ENCODE measurements at regions not wholly inside any gene's neighbourhood (a gene's known extent, or its start where the extent isn't known, plus 50 kb on each side); places are given as distances from the start of the nearest gene placed in this dataset.
"Not testable (repeated sequence)": the region's sequence is repeated elsewhere in the genome, so short reads cannot be mapped to it uniquely, and the experiment has no call there.

DNA sequence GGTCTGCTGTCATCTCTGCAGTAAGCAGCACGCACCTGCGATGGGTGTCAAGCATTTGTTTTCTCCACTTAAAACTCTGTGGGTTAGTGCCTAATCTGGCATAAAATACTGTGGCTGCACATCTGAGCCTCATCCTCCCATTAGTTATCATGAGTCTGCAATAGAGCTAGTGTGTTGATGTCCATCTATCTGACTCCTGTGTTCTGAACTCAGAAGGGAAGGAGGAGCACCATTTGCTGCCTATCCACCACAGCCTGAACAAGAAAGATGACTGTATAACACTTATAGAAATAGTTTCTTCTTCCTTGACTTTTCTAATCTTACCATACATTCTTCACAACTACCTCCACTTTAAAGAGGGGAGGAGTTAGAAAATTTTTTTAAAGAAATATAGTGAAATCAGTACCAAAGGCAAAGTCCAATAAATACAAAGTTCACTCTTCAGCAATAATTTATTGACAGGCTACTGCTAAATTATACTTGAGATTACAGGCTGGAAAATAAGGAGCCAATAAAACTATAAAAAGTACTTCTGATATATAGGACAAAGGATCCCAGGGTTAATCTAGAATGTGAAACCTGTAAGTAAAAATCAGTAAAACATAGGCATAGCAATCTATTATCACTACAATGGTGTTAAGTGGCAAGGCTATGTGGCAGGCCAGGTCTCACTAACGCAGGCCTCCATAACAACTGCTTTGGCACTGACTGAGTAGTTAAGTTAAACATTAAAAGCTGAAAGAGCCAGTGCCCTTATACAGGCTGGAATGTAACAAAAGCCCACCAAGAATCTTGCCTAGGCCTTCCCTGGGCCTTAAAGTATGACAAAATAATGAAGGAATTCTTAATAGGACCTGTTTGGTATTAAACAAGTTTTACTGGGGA is 70.2 kb downstream of the LGALS9C start:
- intact Hi-C loops (cut with DNase I); H3K36me3 ChIP-seq; H3K4me1 ChIP-seq; H3K4me3 ChIP-seq; H3K27me3 ChIP-seq; H3K9me3 ChIP-seq; H3K27ac ChIP-seq; ATAC-seq; DNase-seq: not testable (repeated sequence)
- 94% methylated on average over 2 to 3 of the region's 3 CpGs for WGBS, 2 donors

GRCh38 chr17:18557086-18557485 is 80.5 kb downstream of the LGALS9C start:
- ATAC-seq; intact Hi-C loops (cut with DNase I); H3K36me3 ChIP-seq: not testable (repeated sequence)

DNA sequence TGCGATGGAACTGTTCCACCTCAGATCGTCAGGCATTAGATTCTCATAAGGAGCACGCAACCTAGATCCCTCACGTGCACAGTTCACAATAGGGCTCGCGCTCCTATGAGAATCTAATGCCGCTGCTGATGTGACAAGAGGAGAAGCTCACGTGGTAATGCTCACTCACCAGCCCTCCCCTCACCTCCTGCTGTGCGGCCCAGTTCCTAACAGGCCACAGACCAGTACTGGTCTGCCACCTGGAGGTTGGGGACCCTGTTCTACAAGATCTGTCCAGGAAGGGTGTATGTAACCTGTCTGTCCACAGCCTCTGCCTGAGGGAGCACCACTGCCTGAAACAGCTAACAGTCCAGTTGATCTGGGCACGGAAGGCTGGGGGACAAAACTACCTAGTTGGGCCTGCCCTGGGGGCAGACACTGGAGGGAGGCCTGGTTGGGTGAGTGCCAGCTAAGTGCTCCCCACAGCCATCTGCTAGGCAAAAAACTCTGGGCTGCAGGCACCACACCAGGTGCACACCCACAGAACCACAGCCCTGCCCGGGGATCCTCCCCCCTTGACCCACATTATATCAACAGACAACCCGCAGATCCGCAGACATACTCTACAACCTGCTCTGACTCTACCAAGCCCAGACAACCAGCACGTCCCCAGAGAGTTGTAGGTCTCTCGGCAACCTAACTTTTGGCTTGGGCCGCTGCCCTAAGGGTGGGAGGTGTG is 80.7 kb downstream of the TBC1D28 start:
- H3K27ac ChIP-seq; H3K4me3 ChIP-seq; intact Hi-C loops (cut with DNase I); H3K27me3 ChIP-seq; H3K9me3 ChIP-seq; H3K36me3 ChIP-seq; H3K4me1 ChIP-seq; DNase-seq: not testable (repeated sequence)
- peak in 7 of 8 donors; percentile 20 to 73 (median 60) for ATAC-seq
- peak in 1 of 9 donors; percentile 5 for TF ChIP-seq CTCF (IDR thresholded peaks at IDR 0.05)
- 66 to 74% methylated on average over 13 of the region's 16 CpGs for WGBS, 2 donors

More at GRCh38 chr17:18557086-18557485, 80.5 kb downstream of the LGALS9C start:
- 91 to 93% methylated on average over 4 of the region's 4 CpGs for WGBS, 2 donors
- H3K27ac ChIP-seq, DNase-seq, H3K27me3 ChIP-seq, H3K9me3 ChIP-seq, H3K4me3 ChIP-seq, H3K4me1 ChIP-seq: not testable (repeated sequence)

DNA sequence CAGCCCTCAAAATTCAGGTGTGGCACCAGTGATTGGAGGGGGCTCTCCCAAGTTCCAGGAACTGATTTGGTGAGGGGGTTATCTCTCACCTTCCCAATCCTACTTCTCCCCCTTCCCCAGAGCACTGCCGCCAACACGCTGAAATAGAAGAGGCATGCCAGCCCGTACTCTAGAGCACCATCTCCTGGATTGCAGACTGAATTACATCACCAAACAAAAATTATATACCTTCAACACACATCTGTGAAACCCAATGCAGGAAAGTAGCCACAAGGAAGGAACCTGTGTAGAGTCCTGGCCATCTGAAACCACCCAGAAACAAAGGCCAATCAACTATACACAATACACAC is 80.1 kb downstream of the TBC1D28 start:
- H3K27ac ChIP-seq; intact Hi-C loops (cut with DNase I); H3K9me3 ChIP-seq; DNase-seq; H3K36me3 ChIP-seq; H3K27me3 ChIP-seq; H3K4me3 ChIP-seq; H3K4me1 ChIP-seq: not testable (repeated sequence)
- TF ChIP-seq CTCF (IDR thresholded peaks at IDR 0.05): peak in 8 of 9 donors; percentile 43 to 59 (median 52)
- ATAC-seq: peak in 7 of 8 donors; percentile 38 to 75 (median 65)
- 15 to 23% methylated on average over 3 of the region's 3 CpGs for WGBS, 2 donors

GRCh38 chr17:18568108-18568995 is 75.8 kb downstream of the TBC1D28 start:
- not testable (repeated sequence) for DNase-seq
- WGBS, 2 donors: 52 to 61% methylated on average over 12 to 15 of the region's 17 CpGs

GRCh38 chr17:18569489-18569913 is 74.7 kb downstream of the TBC1D28 start:
- H3K27me3 ChIP-seq; H3K4me3 ChIP-seq; intact Hi-C loops (cut with DNase I); H3K27ac ChIP-seq; H3K36me3 ChIP-seq; DNase-seq; H3K9me3 ChIP-seq: not testable (repeated sequence)
- peak; percentile 78 to 91 (median 88) for ATAC-seq
- peaks cover 0 to 10% (median 0%) of the 10 kb centered on the region in 9 donors for H3K4me1 ChIP-seq
- 14 to 15% methylated on average over 5 to 7 of the region's 8 CpGs for WGBS, 2 donors

More at GRCh38 chr17:18568108-18568995, 75.8 kb downstream of the TBC1D28 start:
- H3K4me1 ChIP-seq; intact Hi-C loops (cut with DNase I); H3K9me3 ChIP-seq; H3K27ac ChIP-seq; H3K27me3 ChIP-seq; H3K4me3 ChIP-seq; H3K36me3 ChIP-seq: not testable (repeated sequence)
- ATAC-seq: peak; percentile 37 to 72 (median 62)

DNA sequence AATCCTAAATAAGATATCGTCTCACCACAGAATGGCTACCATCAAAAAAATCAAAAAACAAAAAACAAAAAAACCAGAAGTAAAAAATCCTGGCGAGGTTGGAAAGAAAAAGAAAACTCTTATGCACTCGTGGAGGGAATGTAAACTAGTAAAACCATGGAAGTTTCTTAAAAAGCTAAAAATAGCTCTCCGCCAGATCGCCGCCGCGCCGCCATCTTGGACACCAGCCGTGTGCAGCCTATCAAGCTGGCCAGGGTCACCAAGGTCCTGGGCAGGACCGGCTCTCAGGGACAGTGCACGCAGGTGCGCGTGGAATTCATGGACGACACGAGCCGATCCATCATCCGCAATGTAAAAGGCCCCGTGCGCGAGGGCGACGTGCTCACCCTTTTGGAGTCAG is 71.7 kb downstream of the TBC1D28 start:
- H3K27me3 ChIP-seq; DNase-seq; ATAC-seq; H3K9me3 ChIP-seq; H3K36me3 ChIP-seq; H3K27ac ChIP-seq; H3K4me3 ChIP-seq; intact Hi-C loops (cut with DNase I): not testable (repeated sequence)
- WGBS, 2 donors: 97% methylated on average over 11 to 15 of the region's 23 CpGs
- H3K4me1 ChIP-seq: peaks cover 0 to 10% (median 0%) of the 10 kb centered on the region in 9 donors

DNA sequence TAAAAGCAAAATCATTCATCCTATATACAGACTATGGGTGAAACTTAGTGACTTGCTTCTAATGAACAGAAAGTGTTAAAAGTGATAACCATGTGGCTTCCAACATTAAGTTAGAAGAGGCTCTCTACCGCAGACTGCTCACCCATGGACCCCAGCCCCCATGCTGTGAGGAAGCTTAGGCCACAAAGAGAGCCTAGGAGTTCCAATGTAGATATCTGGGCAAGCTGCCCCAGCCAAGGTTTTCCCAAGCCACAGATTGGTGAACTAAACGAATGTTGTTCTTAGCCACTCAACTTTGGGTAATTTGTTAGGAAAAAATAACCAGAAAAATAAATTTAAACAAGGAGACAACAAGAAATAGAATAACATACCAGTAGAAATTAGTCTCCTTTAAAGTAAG is 70.1 kb downstream of the TBC1D28 start:
- DNase-seq; H3K36me3 ChIP-seq; H3K9me3 ChIP-seq; intact Hi-C loops (cut with DNase I); H3K4me3 ChIP-seq; H3K27me3 ChIP-seq; ATAC-seq: not testable (repeated sequence)
- Histone ChIP-seq H3K4me1 (peaks cover 0 to 10% (median 0%) of the 10 kb centered on the region in 9 donors), H3K27ac (peak overlapping the region in 1 of 10 donors; percentile 68)
- WGBS, 2 donors: 63 to 74% methylated on average over 2 of the region's 2 CpGs

Measured in heart right ventricle (tissue), 16 donors.